IMR-90 (cell line): ENCODE measurements at regions not wholly inside any gene's neighbourhood (a gene's known extent, or its start where the extent isn't known, plus 50 kb on each side); places are given as distances from the start of the nearest gene placed in this dataset.
"Not testable (repeated sequence)": the region's sequence is repeated elsewhere in the genome, so short reads cannot be mapped to it uniquely, and the experiment has no call there.

Source experiments
- ATAC-seq: fragments of 200-7000 bp; cut with Tn5 transposase; 2 replicates; pipeline ENCODE4 v1.9.1; 2020; ENCODE audit warnings: low read depth, mild to moderate bottlenecking, moderate library complexity
- BruUV-seq: library from RNA; stranded (reverse); fragments of 400-500 nt; replicated peaks from 2 replicates; lab custom pipeline; 2021; lab: Mats Ljungman, UMichigan
- CTCF ChIA-PET: fragments of 300-600 bp; formaldehyde crosslinking; extraction: SDS; loops from one replicate; lab custom pipeline; 2021; ENCODE audit warnings: antibody characterized with exemption; lab: Yijun Ruan, JAX
- POLR2A ChIA-PET: fragments of 300-600 bp; sonication (Branson Sonifier 250); formaldehyde crosslinking; loops from one replicate; lab custom pipeline; 2022; ENCODE audit warnings: antibody characterized with exemption; ENCODE audit not compliant: unreplicated experiment; lab: Charles Lee
- DNase-seq: peaks from one replicate; pipeline ENCODE4 v3.0.0; 2013
- H2AFZ ChIP-seq: replicated peaks from 2 replicates; pipeline ENCODE3; 2013; ENCODE audit warnings: low read length, mild to moderate bottlenecking; ENCODE audit not compliant: poor library complexity
- H2AK5ac ChIP-seq: 2 replicates; pipeline ENCODE4 v1.6.1; 2013; ENCODE audit warnings: low read depth, low read length, inconsistent platforms
- H2AK9ac ChIP-seq: replicated peaks from 2 replicates; pipeline ENCODE3; 2013; ENCODE audit warnings: mild to moderate bottlenecking, low read depth, low read length, moderate library complexity; ENCODE audit not compliant: poor library complexity
- H2BK120ac ChIP-seq: 2 replicates; pipeline ENCODE4 v1.6.1; 2013; ENCODE audit warnings: low read depth, low read length, inconsistent platforms
- H2BK15ac ChIP-seq: 3 replicates; pipeline ENCODE4 v1.6.1; 2013; ENCODE audit warnings: low read depth, low read length, inconsistent platforms
- H2BK20ac ChIP-seq: 2 replicates; pipeline ENCODE4 v1.6.1; 2013; ENCODE audit warnings: low read depth, mild to moderate bottlenecking, inconsistent platforms, low read length, moderate library complexity
- H2BK5ac ChIP-seq: 2 replicates; pipeline ENCODE4 v1.6.1; 2013; ENCODE audit warnings: mild to moderate bottlenecking, low read depth, low read length, inconsistent platforms; ENCODE audit not compliant: poor library complexity, severe bottlenecking
- H3K14ac ChIP-seq: replicated peaks from 2 replicates; pipeline ENCODE4 v1.6.1; 2013; ENCODE audit warnings: low read depth, low read length, inconsistent platforms
- H3K18ac ChIP-seq: 2 replicates; pipeline ENCODE4 v1.6.1; 2013; ENCODE audit warnings: low read depth, low read length, control low read depth
- H3K23ac ChIP-seq: 2 replicates; pipeline ENCODE4 v1.6.1; 2013; ENCODE audit warnings: low read depth, low read length, inconsistent platforms
- H3K27ac ChIP-seq: 2 replicates; pipeline ENCODE4 v1.5.1; 2013; ENCODE audit warnings: mild to moderate bottlenecking, control low read depth, low read length; ENCODE audit not compliant: insufficient read depth
- H3K27me3 ChIP-seq: 2 replicates; pipeline ENCODE4 v1.6.1; 2013; ENCODE audit warnings: low read length; ENCODE audit not compliant: control insufficient read depth, insufficient read depth
- H3K36me3 ChIP-seq: 2 replicates; pipeline ENCODE4 v1.6.1; 2013; ENCODE audit warnings: low read length, mixed read lengths; ENCODE audit not compliant: control insufficient read depth, insufficient read depth
- H3K4ac ChIP-seq: 2 replicates; pipeline ENCODE4 v1.6.1; 2013; ENCODE audit warnings: low read depth, low read length, inconsistent platforms
- H3K4me1 ChIP-seq: 2 replicates; pipeline ENCODE4 v1.6.1; 2013; ENCODE audit warnings: low read length, mixed read lengths; ENCODE audit not compliant: control insufficient read depth, insufficient read depth
- H3K4me2 ChIP-seq: 2 replicates; pipeline ENCODE4 v1.6.1; 2013; ENCODE audit warnings: low read depth, mild to moderate bottlenecking, control low read depth, low read length, moderate library complexity
- H3K4me3 ChIP-seq: 2 replicates; pipeline ENCODE4 v1.5.1; 2013; ENCODE audit warnings: low read depth, mild to moderate bottlenecking, control low read depth, low read length, moderate library complexity; ENCODE audit not compliant: insufficient read depth
- H3K56ac ChIP-seq: 2 replicates; pipeline ENCODE4 v1.6.1; 2013; ENCODE audit warnings: low read length, inconsistent platforms; ENCODE audit not compliant: insufficient read depth; ENCODE audit errors: extremely low read depth
- H3K79me1 ChIP-seq, 2 experiments: 2 replicates each; pipeline ENCODE4 v1.6.1; 2013; ENCODE audit warnings: low read length in 2 of 2, inconsistent platforms in 1 of 2, low read depth in 1 of 2
- H3K9ac ChIP-seq: 2 replicates; pipeline ENCODE4 v1.6.1; 2013; ENCODE audit warnings: low read depth, low read length, control low read depth
- H3K9me1 ChIP-seq: 2 replicates; pipeline ENCODE4 v1.6.1; 2013; ENCODE audit warnings: low read length, inconsistent platforms; ENCODE audit not compliant: insufficient read depth
- H3K9me3 ChIP-seq: 2 replicates; pipeline ENCODE4 v1.6.1; 2013; ENCODE audit warnings: low read length; ENCODE audit not compliant: control insufficient read depth, insufficient read depth
- H4K20me1 ChIP-seq: 2 replicates; pipeline ENCODE4 v1.6.1; 2013; ENCODE audit warnings: low read length, inconsistent platforms; ENCODE audit not compliant: insufficient read depth
- H4K5ac ChIP-seq: 2 replicates; pipeline ENCODE4 v1.6.1; 2013; ENCODE audit warnings: mild to moderate bottlenecking, low read depth, low read length, control low read depth
- H4K8ac ChIP-seq, 2 experiments: 2 replicates each; pipeline ENCODE4 v1.6.1; 2013; ENCODE audit warnings: low read depth in 2 of 2, low read length in 2 of 2, control low read depth in 1 of 2, inconsistent platforms in 1 of 2
- H4K91ac ChIP-seq: 2 replicates; pipeline ENCODE4 v1.6.1; 2013; ENCODE audit warnings: low read depth, low read length, inconsistent platforms; ENCODE audit not compliant: insufficient read depth
- CTCF ChIP-seq: conservative IDR thresholded peaks from 2 replicates; pipeline ENCODE4 v1.5.1; 2012; ENCODE audit warnings: mild to moderate bottlenecking, low read depth, low read length, improper control_type of control experiment
- POLR2A ChIP-seq: IDR thresholded peaks from 2 replicates; pipeline ENCODE4 v1.6.1; 2012; ENCODE audit warnings: mild to moderate bottlenecking, low read depth, low read length
- WGBS, 2 experiments: methylation state at CpG; one replicate each; pipeline versions ENCODE4 v1.1.5 to v1.1.7; 2013; ENCODE audit warnings: missing lambda C conversion rate in 2 of 2; ENCODE audit not compliant: insufficient read length in 1 of 2; ENCODE audit errors: extremely low coverage in 2 of 2; 5-methylcytosine and 5-hydroxymethylcytosine counted together
- dilution Hi-C: fragments of 300-500 bp; cut with HindIII; formaldehyde crosslinking; loops from one replicate; pipeline ENCODE4 v1.14.3; 2018; ENCODE audit warnings: low sequenced_read_pairs; ENCODE audit not compliant: unreplicated experiment
- in situ Hi-C: fragments of 300-500 bp; cut with MboI; formaldehyde crosslinking; loops from 3 replicates; pipeline ENCODE4 v1.14.3; 2019; ENCODE audit warnings: low sequenced_read_pairs, inconsistent platforms, mixed read lengths
- intact Hi-C: fragments of 100-400 bp; cut with micrococcal nuclease; formaldehyde crosslinking; loops from 2 replicates; pipeline ENCODE4 v1.10.0; 2022

DNA sequence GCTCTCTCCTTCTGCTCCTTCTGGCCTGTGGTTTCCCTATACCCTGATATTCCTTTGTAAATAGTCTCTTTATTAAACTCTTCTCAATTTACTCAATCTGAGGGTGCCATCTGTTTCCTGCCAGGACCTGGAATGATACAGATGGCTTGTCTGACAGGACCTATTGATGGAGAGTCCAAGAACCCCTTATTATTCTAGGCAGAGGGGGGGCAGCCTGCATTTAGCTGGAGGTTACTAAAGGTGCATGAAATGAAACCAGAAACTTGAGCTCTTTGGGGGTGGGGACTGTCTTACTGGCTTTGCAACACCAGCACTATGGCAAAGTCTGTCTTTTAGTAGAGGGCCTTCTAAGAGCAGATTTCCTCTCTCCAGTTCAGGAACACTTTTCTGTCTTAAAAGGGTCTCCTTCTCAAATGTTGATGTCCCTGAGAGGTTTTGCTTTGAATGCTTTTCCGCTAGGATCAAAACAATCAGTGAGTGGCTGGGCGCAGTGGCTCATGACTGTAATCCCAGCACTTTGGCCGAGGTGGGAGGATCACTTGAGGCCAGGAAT is 162.5 kb upstream of the MED14 start:
- BruUV-seq, result no TSS peak
- H3K27ac ChIP-seq, result no peak overlapping the region
- WGBS, 2 experiments, result no CpG with 5 or more reads among the region's 3 CpGs
- no peak overlapping the region for H4K91ac ChIP-seq
- no peak overlapping the region for H2BK15ac ChIP-seq
- POLR2A ChIA-PET, result no interaction called here
- no peak overlapping the region for H3K14ac ChIP-seq
- no peak overlapping the region for H2BK120ac ChIP-seq
- no peak for ATAC-seq
- H3K4ac ChIP-seq, result no peak overlapping the region
- H3K4me3 ChIP-seq, result no peak overlapping the region
- H4K8ac ChIP-seq, result no peak overlapping the region
- no peak overlapping the region for H3K9ac ChIP-seq
- CTCF ChIA-PET, result no interaction called here
- in situ Hi-C loops, result no loop called here
- no peaks in the 10 kb centered on the region for H3K9me3 ChIP-seq
- H2BK20ac ChIP-seq, result no peak overlapping the region
- intact Hi-C loops, result no loop called here
- dilution Hi-C loops, result no loop called here
- TF ChIP-seq CTCF, result no peak
- no peak for TF ChIP-seq POLR2A
- no peak overlapping the region for H3K56ac ChIP-seq
- no peak overlapping the region for H3K4me2 ChIP-seq
- peak overlapping the region; percentile 69 for H2AFZ ChIP-seq
- no peak overlapping the region for H4K5ac ChIP-seq
- no peaks in the 10 kb centered on the region for H3K4me1 ChIP-seq
- H4K20me1 ChIP-seq, result no peaks in the 10 kb centered on the region
- H3K18ac ChIP-seq, result no peak overlapping the region
- no peak for DNase-seq
- H3K9me1 ChIP-seq, result no peaks in the 10 kb centered on the region
- no peaks in the 10 kb centered on the region for H3K36me3 ChIP-seq
- H2BK5ac ChIP-seq, result no peak overlapping the region
- no peaks in the 10 kb centered on the region for H3K79me1 ChIP-seq
- no peak overlapping the region for H2AK5ac ChIP-seq
- H3K23ac ChIP-seq, result no peak overlapping the region
- peaks cover 4% of the 10 kb centered on the region; the same call in 1 of the 2 replicates for H3K27me3 ChIP-seq
- H2AK9ac ChIP-seq, result no peak overlapping the region

GRCh38 chrX:40904739-40905138 is 169.4 kb upstream of the MED14 start:
- H3K14ac ChIP-seq, H2BK20ac ChIP-seq, DNase-seq, H4K5ac ChIP-seq, POLR2A ChIA-PET, CTCF ChIA-PET, dilution Hi-C loops, H2BK120ac ChIP-seq, BruUV-seq, H3K27ac ChIP-seq, H3K27me3 ChIP-seq, H4K20me1 ChIP-seq, in situ Hi-C loops, H3K4ac ChIP-seq, ATAC-seq, H3K18ac ChIP-seq, H4K8ac ChIP-seq, H3K9me1 ChIP-seq, H3K56ac ChIP-seq, H3K36me3 ChIP-seq, H3K4me3 ChIP-seq, intact Hi-C loops, H2AFZ ChIP-seq, H4K91ac ChIP-seq, H3K4me1 ChIP-seq, H3K79me1 ChIP-seq, H2AK5ac ChIP-seq, H2BK5ac ChIP-seq, H2BK15ac ChIP-seq, H2AK9ac ChIP-seq, H3K23ac ChIP-seq, H3K9me3 ChIP-seq, H3K9ac ChIP-seq, H3K4me2 ChIP-seq: not testable (repeated sequence)
